CD4-positive, alpha-beta T cell (primary cell): ENCODE measurements at regions not wholly inside any gene's neighbourhood (a gene's known extent, or its start where the extent isn't known, plus 50 kb on each side); places are given as distances from the start of the nearest gene placed in this dataset.

Source experiments
- ATAC-seq: fragments of 200-7000 bp; cut with Tn5 transposase; one replicate; pipeline ENCODE4 v1.10.0; 2022; ENCODE audit warnings: mild to moderate bottlenecking; ENCODE audit not compliant: poor library complexity
- CTCF ChIA-PET: fragments of 350-600 bp; sonication (Branson Sonifier 250); formaldehyde crosslinking; loops from one replicate; lab custom pipeline; 2021; ENCODE audit warnings: antibody characterized with exemption, inconsistent platforms; lab: Charles Lee
- POLR2A ChIA-PET: fragments of 350-600 bp; sonication (Branson Sonifier 250); formaldehyde crosslinking; loops from one replicate; lab custom pipeline; 2021; ENCODE audit warnings: antibody characterized with exemption, inconsistent platforms; lab: Charles Lee
- DNase-seq, 14 experiments: peaks; one replicate each; pipeline ENCODE4 v3.0.0-alpha.2; 2013 to 2020; ENCODE audit warnings: mixed read lengths in 2 of 14
- H3K27ac ChIP-seq, 2 donors: one replicate each; pipeline versions ENCODE4 v1.5.1 to v1.7.0; 2013; ENCODE audit warnings: low read length in 2 of 2, low read depth in 1 of 2, mild to moderate bottlenecking in 1 of 2
- H3K27me3 ChIP-seq, 2 experiments: 1 replicate in 1 of 2; 2 replicates in 1 of 2; pipeline versions ENCODE4 v1.6.1 to v1.7.0; 2013; ENCODE audit warnings: low read length in 2 of 2, control low read depth in 1 of 2, mild to moderate bottlenecking in 1 of 2, moderate library complexity in 1 of 2; ENCODE audit not compliant: insufficient read depth in 2 of 2, control insufficient read depth in 1 of 2
- H3K36me3 ChIP-seq: one replicate; pipeline ENCODE4 v1.6.1; 2013; ENCODE audit warnings: low read length, control low read depth; ENCODE audit not compliant: insufficient read depth
- H3K4me1 ChIP-seq: one replicate; pipeline ENCODE4 v1.6.1; 2013; ENCODE audit warnings: low read length, control low read depth; ENCODE audit not compliant: insufficient read depth
- H3K4me3 ChIP-seq: one replicate; pipeline ENCODE4 v1.5.1; 2013; ENCODE audit warnings: mild to moderate bottlenecking, low read length, moderate library complexity
- H3K9me3 ChIP-seq, 2 experiments: 1 replicate in 1 of 2; 2 replicates in 1 of 2; pipeline versions ENCODE4 v1.6.1 to v1.7.0; 2013; ENCODE audit warnings: low read length in 2 of 2, mild to moderate bottlenecking in 2 of 2, control low read depth in 1 of 2, moderate library complexity in 1 of 2; ENCODE audit not compliant: control insufficient read depth in 1 of 2, insufficient read depth in 1 of 2
- H3K27ac Mint-ChIP-seq: one replicate; pipeline ENCODE4 v1.8.0; 2020; ENCODE audit warnings: mixed read lengths
- H3K27me3 Mint-ChIP-seq: one replicate; pipeline ENCODE4 v1.8.0; 2021; ENCODE audit warnings: mixed read lengths
- H3K36me3 Mint-ChIP-seq: one replicate; pipeline ENCODE4 v1.8.0; 2021; ENCODE audit warnings: low read depth, mixed read lengths
- H3K4me1 Mint-ChIP-seq: one replicate; pipeline ENCODE4 v1.8.0; 2021; ENCODE audit warnings: low read depth, mixed read lengths
- H3K4me3 Mint-ChIP-seq: one replicate; pipeline ENCODE4 v1.8.0; 2020; ENCODE audit warnings: mild to moderate bottlenecking, mixed read lengths
- H3K9me3 Mint-ChIP-seq: one replicate; pipeline ENCODE4 v1.8.0; 2020; ENCODE audit warnings: mixed read lengths
- CTCF ChIP-seq: fragments of 200-600 bp; IDR thresholded peaks from one replicate; pipeline ENCODE4 v1.8.0; 2022; ENCODE audit warnings: antibody characterized with exemption, mild to moderate bottlenecking
- intact Hi-C, 2 experiments: fragments of 100-400 bp; cut with DNase I in 1 of 2; cut with micrococcal nuclease in 1 of 2; formaldehyde crosslinking; loops; one replicate each; pipeline versions ENCODE4 v1.15.1 to v1.9.0; 2023 to 2025; cut with DNase I, micrococcal nuclease

- no peaks in the 10 kb centered on the region for H3K36me3 ChIP-seq
- no peak for ATAC-seq
- DNase-seq: no peak
- ChIA-PET POLR2A (no interaction called here), CTCF (no interaction called here)
- no peaks in the 10 kb centered on the region for H3K27me3 ChIP-seq
- Mint-ChIP-seq H3K4me1 (peaks cover 43% of the 10 kb centered on the region), H3K27ac (no peak overlapping the region), H3K36me3 (no peaks in the 10 kb centered on the region), H3K9me3 (peaks cover 3% of the 10 kb centered on the region), H3K27me3 (no peaks in the 10 kb centered on the region), H3K4me3 (no peak overlapping the region)
- H3K9me3 ChIP-seq: no peaks in the 10 kb centered on the region
- H3K27ac ChIP-seq: no peak overlapping the region
- peaks cover 16% of the 10 kb centered on the region for H3K4me1 ChIP-seq
- TF ChIP-seq CTCF: no peak
- intact Hi-C loops: no loop called here
- no peak overlapping the region for H3K4me3 ChIP-seq
Observed at GRCh38 chr16:17023606-17024005, 447.2 kb downstream of the XYLT1 start.

DNA sequence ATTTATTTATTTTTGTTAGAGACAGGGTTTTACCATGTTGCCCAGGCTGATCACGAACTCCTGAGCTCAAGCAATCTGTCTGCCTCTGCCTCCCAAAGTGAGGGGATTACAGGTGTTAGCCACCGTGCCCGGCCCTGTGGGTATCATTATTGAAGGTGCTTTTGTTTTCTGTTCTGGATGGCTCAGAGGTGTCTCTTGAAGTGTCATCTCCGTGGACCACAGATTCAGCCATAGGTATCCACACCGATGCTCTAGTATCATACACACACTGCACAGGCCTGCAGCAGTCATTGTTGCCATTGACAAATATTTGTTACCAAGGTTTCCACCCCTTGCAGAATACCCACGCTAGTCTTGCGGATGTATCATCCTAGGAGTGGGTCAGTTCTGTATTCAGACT lies 446.2 kb downstream of the XYLT1 start:
- H3K9me3 Mint-ChIP-seq: peaks cover 7% of the 10 kb centered on the region
- peaks cover 16% of the 10 kb centered on the region for H3K4me1 ChIP-seq
- H3K4me1 Mint-ChIP-seq: peaks cover 38% of the 10 kb centered on the region
- intact Hi-C loops: no loop called here
- H3K27ac Mint-ChIP-seq: peak overlapping the region; percentile 85
- H3K36me3 Mint-ChIP-seq: no peaks in the 10 kb centered on the region
- no peak overlapping the region for H3K4me3 Mint-ChIP-seq
- ChIA-PET CTCF (no interaction called here), POLR2A (no interaction called here)
- DNase-seq (no peak), ATAC-seq (no peak)
- H3K9me3 ChIP-seq: no peaks in the 10 kb centered on the region
- H3K27ac ChIP-seq: no peak overlapping the region
- H3K4me3 ChIP-seq: no peak overlapping the region
- no peak for TF ChIP-seq CTCF
- no peaks in the 10 kb centered on the region for H3K27me3 Mint-ChIP-seq
- no peaks in the 10 kb centered on the region for H3K36me3 ChIP-seq
- no peaks in the 10 kb centered on the region for H3K27me3 ChIP-seq

- Mint-ChIP-seq H3K27me3 (no peaks in the 10 kb centered on the region), H3K36me3 (no peaks in the 10 kb centered on the region), H3K9me3 (peaks cover 10% of the 10 kb centered on the region), H3K27ac (peak overlapping the region; percentile 85), H3K4me3 (peak overlapping the region; percentile 36), H3K4me1 (peaks cover 38% of the 10 kb centered on the region)
- ATAC-seq: peak; percentile 90
- TF ChIP-seq CTCF: no peak
- intact Hi-C loops: loop anchor here in 1 of 2 experiments (1.0 kb wide), 2 partner anchors 13 to 44 kb away; no protein-coding TSS in a partner anchor
- Histone ChIP-seq H3K9me3 (no peaks in the 10 kb centered on the region), H3K27ac (no peak overlapping the region), H3K4me3 (no peak overlapping the region), H3K27me3 (no peaks in the 10 kb centered on the region), H3K4me1 (peaks cover 16% of the 10 kb centered on the region), H3K36me3 (no peaks in the 10 kb centered on the region)
- DNase-seq: peak in 5 of 14 experiments; percentile 24 to 59 (median 30)
- ChIA-PET POLR2A (interaction anchor here (0.9 to 1.4 kb wide), 4 partner anchors 9 to 34 kb away, joined by 3 to 5 read pairs (median 4); no protein-coding TSS in a partner anchor), CTCF (no interaction called here)
Observed at GRCh38 chr16:17026600-17027242, 444.0 kb downstream of the XYLT1 start.
